GM18517 (cell line): ENCODE measurements at regions not wholly inside any gene's neighbourhood (a gene's known extent, or its start where the extent isn't known, plus 50 kb on each side); places are given as distances from the start of the nearest gene placed in this dataset.
"Not testable (repeated sequence)": the region's sequence is repeated elsewhere in the genome, so short reads cannot be mapped to it uniquely, and the experiment has no call there.

Source experiments
- ATAC-seq: cut with Tn5 transposase; IDR thresholded peaks from one replicate; pipeline ENCODE4 v1.9.1; 2021; ENCODE audit warnings: mild to moderate bottlenecking, moderate library complexity; ENCODE audit not compliant: unreplicated experiment

DNA sequence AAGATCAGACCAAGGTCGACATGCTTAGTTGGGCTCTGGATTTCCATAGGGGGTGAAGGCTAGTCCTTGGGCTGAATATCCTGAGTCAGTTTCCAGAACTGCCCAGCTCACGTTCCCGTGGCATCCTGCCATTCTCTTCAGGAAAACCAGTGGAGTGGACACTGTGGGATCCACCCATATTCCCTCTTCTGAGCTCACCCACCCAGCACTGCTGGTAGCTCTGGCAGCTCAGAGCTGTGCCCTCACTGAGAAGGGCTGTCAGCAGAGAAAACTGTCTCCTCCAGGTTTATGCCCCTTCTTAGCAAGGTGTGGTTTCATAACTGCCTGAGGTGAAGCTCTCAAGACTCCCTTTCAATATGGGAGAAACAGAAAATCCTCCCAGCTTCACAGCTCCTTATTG lies 111.7 kb downstream of the GGTLC2 start:
- ATAC-seq, result no peak

- not testable (repeated sequence) for ATAC-seq
Measured at GRCh38 chr22:22756551-22757201, 112.3 kb downstream of the GGTLC2 start.

DNA sequence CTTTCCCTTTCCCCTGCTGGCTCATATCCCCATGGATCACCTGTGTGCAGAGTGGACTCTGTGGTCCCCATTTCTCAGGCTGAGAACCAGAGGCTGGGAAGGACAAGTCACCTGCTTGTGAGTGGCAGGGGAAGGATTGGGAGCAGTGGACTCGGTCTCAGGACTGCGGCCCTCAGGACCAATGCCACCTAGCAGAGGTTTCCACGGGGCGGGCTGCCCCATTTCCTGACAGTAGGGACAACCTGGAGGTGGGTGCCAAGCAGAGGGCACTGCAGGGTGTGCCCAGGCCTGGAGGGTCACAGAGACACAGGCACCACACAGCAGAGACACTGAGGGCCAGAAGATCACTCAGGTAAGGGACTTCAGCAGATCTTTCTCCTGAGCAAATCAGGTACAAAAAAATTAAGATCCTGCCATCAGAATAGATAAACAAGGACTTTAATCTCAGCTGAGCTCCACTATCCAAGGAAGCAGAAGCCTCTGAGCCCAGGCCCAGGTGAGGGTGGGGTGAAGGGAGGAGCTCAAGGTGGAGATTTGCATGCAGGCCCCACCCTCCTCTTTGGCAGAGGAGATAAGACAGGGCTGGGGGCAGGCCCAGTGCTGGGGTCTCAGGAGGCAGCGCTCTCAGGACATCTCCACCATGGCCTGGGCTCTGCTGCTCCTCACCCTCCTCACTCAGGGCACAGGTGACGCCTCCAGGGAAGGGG lies 113.8 kb downstream of the GGTLC2 start:
- not testable (repeated sequence) for ATAC-seq

DNA sequence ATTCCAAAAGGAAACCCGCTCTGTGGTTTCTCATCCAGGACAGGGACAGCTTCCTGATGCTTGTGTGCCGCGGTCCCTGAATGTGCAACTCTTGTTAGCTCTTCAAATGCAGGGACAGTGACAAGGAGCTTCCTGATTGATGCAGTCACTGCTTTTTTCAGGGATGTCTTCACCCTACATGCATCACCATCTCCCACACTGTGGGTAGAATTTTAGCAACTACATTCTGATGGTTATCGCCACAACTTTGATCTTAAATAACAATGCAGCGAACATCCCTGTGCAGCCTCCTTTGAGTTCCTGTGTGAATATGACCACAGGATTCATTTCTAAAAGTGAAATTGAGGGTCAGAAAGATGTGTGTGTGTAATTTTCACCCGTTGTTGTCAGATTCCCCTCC lies 115.0 kb downstream of the GGTLC2 start:
- no peak for ATAC-seq

- ATAC-seq, result no peak
Measured at GRCh38 chr22:22759889-22760546, 115.6 kb downstream of the GGTLC2 start.

GRCh38 chr22:22761606-22761962 lies 117.2 kb downstream of the GGTLC2 start:
- ATAC-seq, result no peak

DNA sequence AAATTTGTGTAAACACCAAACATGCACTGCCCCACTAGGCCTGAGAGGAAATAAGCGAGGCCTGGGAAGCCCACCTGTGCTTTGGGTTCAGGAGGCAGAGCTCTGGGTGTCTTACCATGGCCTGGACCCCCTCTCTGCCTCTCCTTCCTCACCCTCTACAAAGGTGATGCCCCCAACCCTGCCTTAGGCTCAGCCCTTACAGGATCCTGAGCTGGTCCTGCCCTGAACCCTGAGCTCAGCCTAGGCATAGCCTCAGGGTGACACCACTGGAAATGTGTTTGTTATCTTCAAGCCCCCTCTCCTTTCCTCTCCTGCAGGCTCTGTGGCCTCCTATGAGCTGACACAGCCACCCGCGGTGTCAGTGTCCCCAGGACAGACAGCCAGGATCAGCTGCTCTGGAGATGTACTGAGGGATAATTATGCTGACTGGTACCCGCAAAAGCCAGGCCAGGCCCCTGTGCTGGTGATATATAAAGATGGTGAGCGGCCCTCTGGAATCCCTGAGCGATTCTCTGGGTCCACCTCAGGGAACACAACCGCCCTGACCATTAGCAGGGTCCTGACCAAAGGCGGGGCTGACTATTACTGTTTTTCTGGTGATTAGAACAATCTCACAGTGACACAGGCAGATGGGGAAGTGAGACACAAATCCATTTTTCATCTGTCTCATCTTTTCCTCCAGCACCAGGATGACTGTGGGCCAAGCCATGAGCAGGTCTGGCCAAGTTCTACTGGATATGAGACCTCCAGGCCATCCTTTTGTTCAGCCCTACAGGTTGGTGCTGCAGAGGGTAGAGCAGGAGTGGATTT lies 117.8 kb downstream of the GGTLC2 start:
- no peak for ATAC-seq

DNA sequence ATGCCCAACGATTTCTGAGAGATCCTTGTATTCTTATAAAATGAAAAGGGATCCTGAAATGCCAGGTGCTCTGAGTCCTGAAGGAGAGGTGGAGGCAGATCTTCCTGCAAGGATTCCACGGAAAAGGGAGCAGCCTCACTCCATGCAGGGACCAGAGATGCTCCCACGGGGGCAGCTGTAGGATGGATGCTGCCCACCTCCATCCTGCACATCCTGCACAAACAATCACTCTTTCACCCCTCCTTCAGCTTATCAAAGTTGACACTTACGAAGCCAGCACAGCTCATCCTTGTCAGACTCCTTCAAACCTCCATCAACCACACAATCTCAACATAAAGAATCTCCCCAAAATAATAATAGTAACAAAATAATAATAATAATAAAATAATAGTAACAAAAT lies 119.1 kb downstream of the GGTLC2 start:
- no peak for ATAC-seq

DNA sequence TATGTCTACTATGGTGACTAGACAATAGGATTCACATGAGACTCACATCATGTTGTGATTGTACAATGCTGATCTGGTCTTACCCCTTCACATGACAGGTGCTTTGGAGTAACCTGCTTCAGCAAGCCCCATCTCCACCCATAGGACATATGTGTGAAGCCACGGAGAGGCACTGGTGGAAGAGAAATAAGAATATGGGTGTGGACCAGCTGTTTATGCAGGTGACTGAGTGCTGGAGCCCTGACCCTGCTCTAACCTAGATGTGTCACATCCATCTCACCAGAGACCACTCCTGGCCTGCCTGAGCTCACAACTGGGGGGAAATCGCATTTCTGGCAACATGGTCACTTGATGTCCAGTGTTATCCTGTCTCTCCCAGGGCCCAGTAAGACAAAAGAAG lies 119.7 kb downstream of the GGTLC2 start:
- ATAC-seq, result no peak

GRCh38 chr22:22767876-22768602 lies 119.6 kb upstream of the IGLL5 start:
- no peak for ATAC-seq

- no peak for ATAC-seq
Measured at GRCh38 chr22:22768885-22769284, 118.7 kb upstream of the IGLL5 start.

- ATAC-seq, result no peak
Measured at GRCh38 chr22:22769434-22770279, 118.0 kb upstream of the IGLL5 start.

GRCh38 chr22:22770280-22770871 lies 117.2 kb upstream of the IGLL5 start:
- no peak for ATAC-seq

GRCh38 chr22:22770881-22771280 lies 116.7 kb upstream of the IGLL5 start:
- ATAC-seq, result no peak

DNA sequence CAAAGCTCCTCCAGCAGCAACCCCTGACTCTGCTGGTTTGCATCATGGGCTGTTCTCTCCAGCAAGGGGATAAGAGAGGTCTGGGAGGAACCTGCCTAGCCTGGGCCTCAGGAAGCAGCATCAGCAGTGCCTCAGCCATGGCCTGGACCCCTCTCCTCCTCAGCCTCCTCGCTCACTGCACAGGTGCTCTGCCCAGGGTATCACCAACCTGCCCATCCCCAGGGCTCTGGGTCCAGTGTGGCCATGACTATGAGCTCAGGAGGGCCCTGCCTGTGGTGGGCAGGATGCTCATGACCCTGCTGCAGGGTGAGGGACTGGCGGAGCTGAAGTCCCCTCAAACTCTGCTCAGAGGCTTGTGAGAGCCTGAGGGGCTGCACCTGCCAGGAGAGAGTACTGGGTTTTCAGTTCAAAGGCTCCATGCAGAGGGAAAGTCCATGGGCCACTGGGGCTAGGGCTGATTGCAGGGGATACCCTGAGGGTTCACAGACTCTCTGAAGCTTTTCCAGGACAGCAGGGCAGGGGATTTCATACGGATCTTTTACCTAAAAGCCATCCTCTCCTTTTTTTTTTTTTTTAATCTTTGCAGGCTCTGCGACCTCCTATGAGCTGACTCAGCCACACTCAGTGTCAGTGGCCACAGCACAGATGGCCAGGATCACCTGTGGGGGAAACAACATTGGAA lies 115.8 kb upstream of the IGLL5 start:
- no peak for ATAC-seq

DNA sequence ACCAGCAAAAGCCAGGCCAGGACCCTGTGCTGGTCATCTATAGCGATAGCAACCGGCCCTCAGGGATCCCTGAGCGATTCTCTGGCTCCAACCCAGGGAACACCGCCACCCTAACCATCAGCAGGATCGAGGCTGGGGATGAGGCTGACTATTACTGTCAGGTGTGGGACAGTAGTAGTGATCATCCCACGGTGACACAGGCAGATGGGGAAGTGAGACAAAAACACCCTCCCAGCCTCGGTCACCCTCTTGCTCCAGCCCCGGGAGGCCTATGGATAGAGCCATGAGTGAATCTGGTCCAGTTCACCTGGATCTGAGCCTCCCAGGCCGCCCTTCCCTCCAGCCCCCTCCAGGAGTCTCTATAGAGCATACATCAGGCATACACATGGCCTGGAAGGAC lies 115.2 kb upstream of the IGLL5 start:
- ATAC-seq, result no peak

DNA sequence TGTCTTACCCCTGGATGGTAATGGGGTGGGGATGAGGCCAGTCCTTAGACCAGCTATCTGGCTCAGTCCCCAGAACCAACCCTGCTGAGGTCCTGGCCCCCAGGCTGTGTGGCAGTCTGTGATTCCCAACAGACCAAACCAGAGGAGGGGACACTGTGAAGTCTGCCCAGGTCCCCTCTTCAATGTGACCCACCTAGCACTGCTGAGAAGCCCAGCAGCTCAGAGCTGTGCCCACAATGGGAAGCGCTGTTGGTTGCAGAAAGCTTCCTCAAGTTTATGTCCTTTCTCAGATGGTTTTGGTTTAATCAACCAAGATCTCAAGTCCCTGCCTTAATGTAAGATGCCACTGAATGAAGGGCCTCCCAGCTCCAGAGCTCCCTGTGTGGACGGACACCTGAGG lies 114.7 kb upstream of the IGLL5 start:
- no peak for ATAC-seq

- ATAC-seq, result no peak
Measured at GRCh38 chr22:22773427-22773826, 114.2 kb upstream of the IGLL5 start.
